ELR (cell line): ENCODE measurements at regions not wholly inside any gene's neighbourhood (a gene's known extent, or its start where the extent isn't known, plus 50 kb on each side); places are given as distances from the start of the nearest gene placed in this dataset.

ENCODE experiments used
- DNase-seq: peaks from one replicate; pipeline ENCODE4 v3.0.0-alpha.2; 2015; ENCODE audit warnings: low read depth

DNA sequence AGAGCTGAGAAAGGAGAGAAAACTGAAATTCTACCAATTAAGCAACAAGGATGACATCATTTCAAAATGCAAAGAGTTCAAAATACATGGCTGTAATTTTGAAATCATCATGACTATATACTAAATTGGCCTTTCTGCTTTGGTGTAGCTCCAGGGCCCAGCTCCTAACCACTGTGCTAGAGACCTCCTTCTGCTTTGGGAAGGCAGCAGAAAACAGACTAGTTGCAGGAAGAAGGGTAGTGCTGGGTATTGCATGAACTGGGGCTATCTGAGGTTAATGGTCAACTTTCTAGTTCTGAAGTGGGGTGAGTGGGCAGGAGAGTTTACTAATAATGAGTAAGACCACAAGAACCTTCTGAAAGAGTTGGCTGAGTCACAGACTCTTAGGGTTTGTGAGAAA is 66.2 kb downstream of the PTGER2 start:
- peak; percentile 85 for DNase-seq
